ENCODE measurements at regions not wholly inside any gene's neighbourhood (a gene's known extent, or its start where the extent isn't known, plus 50 kb on each side); places are given as distances from the start of the nearest gene placed in this dataset.

DNA sequence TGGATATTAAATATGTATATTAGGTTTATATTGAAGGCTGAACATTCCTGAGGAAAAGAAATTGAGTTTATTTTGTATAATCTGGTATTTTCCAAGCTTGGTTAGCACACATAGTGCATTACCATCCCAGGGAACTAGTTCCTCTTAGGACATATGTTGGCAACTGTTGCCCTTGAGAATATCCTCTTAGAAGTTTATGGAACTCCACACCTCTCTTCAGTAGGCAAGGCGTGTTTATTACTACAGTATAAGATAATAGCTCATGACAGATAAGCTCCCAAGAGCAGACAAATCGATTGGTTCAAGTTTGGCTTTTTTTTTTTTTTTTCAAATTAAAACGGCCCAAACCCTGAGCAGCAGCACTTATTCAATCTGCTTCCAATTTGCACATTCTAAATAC is 59.8 kb upstream of the SIPA1L2 start:
- no peaks in the 10 kb centered on the region for H3K27me3 ChIP-seq
- H3K36me3 ChIP-seq: no peaks in the 10 kb centered on the region
- no peak for DNase-seq (ENCODE audit: low spot score)
- no peak overlapping the region for H3K27ac ChIP-seq
- no peak overlapping the region for H3K4me3 ChIP-seq
- TF ChIP-seq, protein P1, sequence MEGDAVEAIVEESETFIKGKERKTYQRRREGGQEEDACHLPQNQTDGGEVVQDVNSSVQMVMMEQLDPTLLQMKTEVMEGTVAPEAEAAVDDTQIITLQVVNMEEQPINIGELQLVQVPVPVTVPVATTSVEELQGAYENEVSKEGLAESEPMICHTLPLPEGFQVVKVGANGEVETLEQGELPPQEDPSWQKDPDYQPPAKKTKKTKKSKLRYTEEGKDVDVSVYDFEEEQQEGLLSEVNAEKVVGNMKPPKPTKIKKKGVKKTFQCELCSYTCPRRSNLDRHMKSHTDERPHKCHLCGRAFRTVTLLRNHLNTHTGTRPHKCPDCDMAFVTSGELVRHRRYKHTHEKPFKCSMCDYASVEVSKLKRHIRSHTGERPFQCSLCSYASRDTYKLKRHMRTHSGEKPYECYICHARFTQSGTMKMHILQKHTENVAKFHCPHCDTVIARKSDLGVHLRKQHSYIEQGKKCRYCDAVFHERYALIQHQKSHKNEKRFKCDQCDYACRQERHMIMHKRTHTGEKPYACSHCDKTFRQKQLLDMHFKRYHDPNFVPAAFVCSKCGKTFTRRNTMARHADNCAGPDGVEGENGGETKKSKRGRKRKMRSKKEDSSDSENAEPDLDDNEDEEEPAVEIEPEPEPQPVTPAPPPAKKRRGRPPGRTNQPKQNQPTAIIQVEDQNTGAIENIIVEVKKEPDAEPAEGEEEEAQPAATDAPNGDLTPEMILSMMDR (IDR thresholded peaks at IDR 0.05): no peak
- no peaks in the 10 kb centered on the region for H3K9me3 ChIP-seq
- H3K4me1 ChIP-seq: no peaks in the 10 kb centered on the region

DNA sequence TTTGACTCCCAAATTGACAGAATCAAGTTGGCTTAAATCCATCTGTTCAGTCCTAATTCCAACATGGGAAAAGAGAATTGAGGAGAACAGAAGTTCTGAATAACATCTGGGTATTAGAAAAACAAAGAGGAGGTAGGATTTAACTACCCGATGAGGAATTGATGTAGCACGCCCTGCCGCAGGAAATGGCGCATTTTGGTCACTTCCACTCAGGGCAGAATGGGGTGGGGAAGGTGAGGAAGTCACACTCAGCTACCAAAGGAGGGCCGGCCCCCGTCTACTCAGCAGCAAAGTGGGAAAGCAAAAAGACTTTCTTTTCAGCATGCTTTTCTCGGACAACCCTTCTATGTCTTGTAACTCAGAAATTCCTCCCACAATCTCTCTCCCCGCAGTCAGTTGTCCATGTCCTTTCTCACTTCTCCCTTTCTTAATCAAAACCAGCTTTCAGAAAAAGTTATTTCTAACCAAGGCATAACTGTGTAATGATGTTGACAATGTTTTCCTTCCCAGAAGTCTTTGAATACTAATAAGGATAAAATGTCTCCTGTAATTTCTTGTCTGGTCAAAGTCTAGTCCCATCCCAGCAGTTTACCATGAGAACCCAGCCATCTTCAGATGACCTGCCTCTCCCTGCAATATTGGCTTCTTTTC is 60.5 kb upstream of the SIPA1L2 start:
- Histone ChIP-seq H3K4me3 (no peak overlapping the region), H3K4me1 (no peaks in the 10 kb centered on the region), H3K9me3 (no peaks in the 10 kb centered on the region), H3K27ac (no peak overlapping the region), H3K36me3 (no peaks in the 10 kb centered on the region), H3K27me3 (no peaks in the 10 kb centered on the region)
- DNase-seq (ENCODE audit: low spot score): no peak
- TF ChIP-seq, protein P1 (IDR thresholded peaks at IDR 0.05): no peak

DNA sequence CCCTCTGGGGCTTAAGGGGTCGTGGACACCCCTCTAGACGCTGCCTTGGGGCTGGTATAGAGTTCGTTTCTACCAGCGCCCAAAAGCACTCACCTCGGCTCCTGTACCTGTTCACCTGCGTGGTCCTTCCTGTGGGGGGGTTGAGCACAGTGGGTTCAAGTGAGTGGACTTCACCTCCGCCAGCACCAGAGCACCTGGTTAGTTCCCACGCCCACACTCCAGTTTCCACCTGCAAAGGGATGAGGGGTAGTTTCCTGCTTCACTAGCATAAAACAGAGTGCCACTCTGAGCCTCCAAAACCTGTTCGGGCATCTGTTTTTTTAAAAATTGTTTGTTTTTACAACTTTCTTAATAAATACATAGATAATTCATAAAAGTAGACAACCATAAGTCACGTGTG is 64.5 kb upstream of the SIPA1L2 start:
- Histone ChIP-seq H3K9me3 (no peaks in the 10 kb centered on the region), H3K27ac (no peak overlapping the region), H3K27me3 (no peaks in the 10 kb centered on the region), H3K36me3 (no peaks in the 10 kb centered on the region), H3K4me3 (no peak overlapping the region), H3K4me1 (no peaks in the 10 kb centered on the region)
- TF ChIP-seq, protein P1 (IDR thresholded peaks at IDR 0.05): no peak
- DNase-seq (ENCODE audit: low spot score): no peak

DNA sequence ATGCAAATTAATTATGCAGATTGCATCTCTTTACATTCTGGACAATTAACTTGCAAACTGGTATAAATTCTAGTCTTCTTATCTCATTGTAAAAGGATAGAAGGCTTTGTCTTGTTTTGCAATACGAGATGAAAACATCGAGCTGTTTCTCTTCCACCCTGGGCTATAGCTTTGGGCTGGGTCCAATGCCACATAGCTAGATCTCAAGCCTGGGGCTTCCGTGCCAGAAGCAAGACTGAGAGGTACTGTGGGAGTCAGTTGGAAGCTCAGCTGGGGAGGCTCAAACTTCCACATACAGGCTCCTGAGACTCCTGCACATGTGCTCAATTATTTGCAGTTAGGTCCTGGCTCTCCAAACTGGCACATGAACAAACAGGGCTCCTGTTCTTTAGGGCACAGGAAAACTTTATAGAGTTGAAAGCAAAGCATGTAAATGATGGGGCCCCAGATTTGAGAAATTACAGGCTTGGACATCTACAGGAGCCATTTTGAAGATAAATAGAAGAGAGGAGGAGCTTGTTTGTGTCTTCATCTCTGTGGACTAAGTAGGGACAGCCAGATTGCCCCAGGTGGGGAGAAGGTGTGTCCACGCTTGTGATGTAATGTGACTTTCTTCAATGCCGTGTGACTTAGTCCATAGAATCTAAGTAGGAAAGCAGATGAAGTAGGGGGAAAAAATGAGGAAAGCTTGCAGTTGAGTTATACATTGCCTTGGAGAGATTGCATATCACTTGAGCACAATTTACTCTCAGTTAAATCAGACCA is 65.9 kb upstream of the SIPA1L2 start:
- no peaks in the 10 kb centered on the region for H3K36me3 ChIP-seq
- TF ChIP-seq, protein P1 (IDR thresholded peaks at IDR 0.05): no peak
- no peaks in the 10 kb centered on the region for H3K4me1 ChIP-seq
- no peaks in the 10 kb centered on the region for H3K9me3 ChIP-seq
- H3K4me3 ChIP-seq: no peak overlapping the region
- H3K27ac ChIP-seq: no peak overlapping the region
- DNase-seq (ENCODE audit: low spot score): no peak
- no peaks in the 10 kb centered on the region for H3K27me3 ChIP-seq

DNA sequence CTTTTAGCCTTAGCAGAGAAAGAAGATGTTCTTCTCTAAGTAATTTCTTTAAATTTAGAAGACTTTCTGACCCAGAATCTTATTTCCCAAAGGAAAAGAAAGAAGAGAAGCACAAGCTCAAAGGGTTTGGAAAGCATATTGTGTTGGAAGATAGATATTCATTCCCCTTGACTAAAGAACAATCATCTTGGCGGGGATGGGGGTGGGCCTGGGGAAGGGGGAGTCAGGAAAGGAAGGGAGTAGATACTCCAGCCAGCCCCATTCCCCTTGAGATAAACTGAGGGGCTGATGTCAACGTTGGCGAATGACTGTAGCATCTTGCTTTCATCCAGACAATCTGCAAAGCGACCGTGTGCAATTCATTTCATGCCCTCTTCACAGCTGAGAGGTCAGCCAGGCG is 66.5 kb upstream of the SIPA1L2 start:
- no peak for DNase-seq (ENCODE audit: low spot score)
- no peak overlapping the region for H3K27ac ChIP-seq
- TF ChIP-seq, protein P1 (IDR thresholded peaks at IDR 0.05): no peak

More for the DNA sequence above, 66.5 kb upstream of the SIPA1L2 start:
- no peaks in the 10 kb centered on the region for H3K4me1 ChIP-seq
- H3K36me3 ChIP-seq: no peaks in the 10 kb centered on the region
- H3K9me3 ChIP-seq: no peaks in the 10 kb centered on the region
- H3K4me3 ChIP-seq: no peak overlapping the region
- no peaks in the 10 kb centered on the region for H3K27me3 ChIP-seq

Measured in right atrium auricular region (tissue), 2 donors.